ENCODE measurements at regions not wholly inside any gene's neighbourhood (a gene's known extent, or its start where the extent isn't known, plus 50 kb on each side); places are given as distances from the start of the nearest gene placed in this dataset.

DNA sequence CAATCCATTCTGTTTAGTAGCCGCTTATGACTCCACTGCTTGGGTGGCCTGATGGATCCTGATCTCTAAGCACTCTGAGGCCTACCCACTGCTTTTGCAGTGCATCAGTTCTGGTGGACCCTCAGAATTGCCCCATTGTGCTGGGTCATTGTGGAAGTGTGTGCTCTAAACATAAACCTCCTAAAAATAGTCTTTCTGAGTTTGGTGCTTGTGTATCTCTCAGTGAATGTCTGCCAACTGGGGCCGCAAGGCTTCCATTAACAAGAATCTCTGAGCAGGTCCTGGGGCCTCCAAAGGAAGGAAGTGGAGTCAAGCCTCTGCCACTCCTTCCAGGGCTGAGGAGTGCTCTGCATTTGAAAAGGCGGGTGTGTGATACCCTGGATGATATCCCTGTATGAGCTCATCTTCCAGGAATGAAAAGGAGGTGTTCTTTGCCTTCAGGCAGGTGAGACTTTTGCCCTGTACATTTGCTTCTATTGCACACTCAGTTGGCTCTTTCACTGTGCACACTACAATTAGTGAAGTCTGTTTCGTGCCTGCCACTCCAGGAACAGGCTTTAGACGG, 80.0 kb upstream of the CACNA2D3 start:
- Histone ChIP-seq H3K9ac (ENCODE audit: low read length) (no peak overlapping the region), H3K9me3 (ENCODE audit: insufficient read depth, low read depth, low read length) (no peaks in the 10 kb centered on the region), H2AFZ (ENCODE audit: low read depth, low read length) (no peak overlapping the region), H3K27me3 (ENCODE audit: insufficient read depth, low read length) (no peaks in the 10 kb centered on the region), H3K27ac (ENCODE audit: low read depth, low read length) (no peak overlapping the region), H3K4me1 (ENCODE audit: insufficient read depth, low read length) (no peaks in the 10 kb centered on the region), H3K36me3 (ENCODE audit: insufficient read depth, low read length) (no peaks in the 10 kb centered on the region), H3K4me2 (ENCODE audit: low read length) (no peak overlapping the region), H4K20me1 (ENCODE audit: insufficient read depth, low read length) (no peaks in the 10 kb centered on the region), H3K79me2 (ENCODE audit: insufficient read depth, low read length) (no peaks in the 10 kb centered on the region), H3K4me3 (ENCODE audit: insufficient read depth, low read depth, low read length) (no peak overlapping the region)
- no peak for TF ChIP-seq EZH2 (IDR thresholded peaks at IDR 0.05; ENCODE audit: insufficient read depth, low read length)
- TF ChIP-seq, protein P1, sequence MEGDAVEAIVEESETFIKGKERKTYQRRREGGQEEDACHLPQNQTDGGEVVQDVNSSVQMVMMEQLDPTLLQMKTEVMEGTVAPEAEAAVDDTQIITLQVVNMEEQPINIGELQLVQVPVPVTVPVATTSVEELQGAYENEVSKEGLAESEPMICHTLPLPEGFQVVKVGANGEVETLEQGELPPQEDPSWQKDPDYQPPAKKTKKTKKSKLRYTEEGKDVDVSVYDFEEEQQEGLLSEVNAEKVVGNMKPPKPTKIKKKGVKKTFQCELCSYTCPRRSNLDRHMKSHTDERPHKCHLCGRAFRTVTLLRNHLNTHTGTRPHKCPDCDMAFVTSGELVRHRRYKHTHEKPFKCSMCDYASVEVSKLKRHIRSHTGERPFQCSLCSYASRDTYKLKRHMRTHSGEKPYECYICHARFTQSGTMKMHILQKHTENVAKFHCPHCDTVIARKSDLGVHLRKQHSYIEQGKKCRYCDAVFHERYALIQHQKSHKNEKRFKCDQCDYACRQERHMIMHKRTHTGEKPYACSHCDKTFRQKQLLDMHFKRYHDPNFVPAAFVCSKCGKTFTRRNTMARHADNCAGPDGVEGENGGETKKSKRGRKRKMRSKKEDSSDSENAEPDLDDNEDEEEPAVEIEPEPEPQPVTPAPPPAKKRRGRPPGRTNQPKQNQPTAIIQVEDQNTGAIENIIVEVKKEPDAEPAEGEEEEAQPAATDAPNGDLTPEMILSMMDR (IDR thresholded peaks at IDR 0.05; ENCODE audit: insufficient read depth, low read depth, low read length) = no peak
- Mint-ChIP-seq H3K4me1 (ENCODE audit: low read depth, unreplicated experiment) (peaks cover 3% of the 10 kb centered on the region), H3K27ac (ENCODE audit: unreplicated experiment) (no peak overlapping the region), H3K27me3 (ENCODE audit: low read depth, unreplicated experiment) (peaks cover 30% of the 10 kb centered on the region), H3K9me3 (ENCODE audit: unreplicated experiment) (peaks cover 4% of the 10 kb centered on the region), H3K36me3 (ENCODE audit: low read depth, unreplicated experiment) (no peaks in the 10 kb centered on the region), H3K4me3 (ENCODE audit: unreplicated experiment) (no peak overlapping the region)
- no peak for FAIRE-seq
- DNase-seq (ENCODE audit: low read depth) = no peak

DNA sequence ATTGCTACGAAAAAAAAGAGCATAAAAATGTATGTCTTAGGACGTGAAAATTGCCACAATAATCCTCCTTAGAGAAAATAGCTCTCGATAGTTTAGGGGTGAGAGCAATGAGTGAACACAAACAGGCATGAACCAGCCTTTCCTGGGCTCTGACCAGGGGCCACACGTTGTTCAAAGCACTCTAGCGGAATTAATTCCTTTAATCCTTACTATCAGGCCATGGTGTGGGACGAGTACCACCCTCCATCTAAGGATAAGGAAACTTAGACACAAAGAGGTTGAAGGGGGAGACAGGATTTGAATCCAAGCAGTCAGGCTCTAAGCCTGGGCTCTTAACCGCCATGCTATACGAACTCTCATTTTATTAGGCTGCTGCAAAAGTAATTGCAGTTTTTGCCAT, 81.9 kb upstream of the CACNA2D3 start:
- Histone ChIP-seq H3K4me2 (ENCODE audit: low read length) (no peak overlapping the region), H3K9ac (ENCODE audit: low read length) (no peak overlapping the region), H3K36me3 (ENCODE audit: insufficient read depth, low read length) (no peaks in the 10 kb centered on the region), H2AFZ (ENCODE audit: low read depth, low read length) (no peak overlapping the region), H3K4me1 (ENCODE audit: insufficient read depth, low read length) (no peaks in the 10 kb centered on the region), H3K27ac (ENCODE audit: low read depth, low read length) (no peak overlapping the region), H3K27me3 (ENCODE audit: insufficient read depth, low read length) (no peaks in the 10 kb centered on the region), H3K9me3 (ENCODE audit: insufficient read depth, low read depth, low read length) (no peaks in the 10 kb centered on the region), H4K20me1 (ENCODE audit: insufficient read depth, low read length) (no peaks in the 10 kb centered on the region), H3K4me3 (ENCODE audit: insufficient read depth, low read depth, low read length) (no peak overlapping the region), H3K79me2 (ENCODE audit: insufficient read depth, low read length) (no peaks in the 10 kb centered on the region)
- no peak overlapping the region for H3K27ac Mint-ChIP-seq (ENCODE audit: unreplicated experiment)
- peaks cover 28% of the 10 kb centered on the region for H3K27me3 Mint-ChIP-seq (ENCODE audit: low read depth, unreplicated experiment)
- DNase-seq (ENCODE audit: low read depth) = no peak
- H3K36me3 Mint-ChIP-seq (ENCODE audit: low read depth, unreplicated experiment) = no peaks in the 10 kb centered on the region
- H3K4me1 Mint-ChIP-seq (ENCODE audit: low read depth, unreplicated experiment) = no peaks in the 10 kb centered on the region
- H3K4me3 Mint-ChIP-seq (ENCODE audit: unreplicated experiment) = no peak overlapping the region
- TF ChIP-seq, protein P1 (IDR thresholded peaks at IDR 0.05; ENCODE audit: insufficient read depth, low read depth, low read length) = no peak
- TF ChIP-seq EZH2 (IDR thresholded peaks at IDR 0.05; ENCODE audit: insufficient read depth, low read length) = no peak
- H3K9me3 Mint-ChIP-seq (ENCODE audit: unreplicated experiment) = no peaks in the 10 kb centered on the region
- no peak for FAIRE-seq

DNA sequence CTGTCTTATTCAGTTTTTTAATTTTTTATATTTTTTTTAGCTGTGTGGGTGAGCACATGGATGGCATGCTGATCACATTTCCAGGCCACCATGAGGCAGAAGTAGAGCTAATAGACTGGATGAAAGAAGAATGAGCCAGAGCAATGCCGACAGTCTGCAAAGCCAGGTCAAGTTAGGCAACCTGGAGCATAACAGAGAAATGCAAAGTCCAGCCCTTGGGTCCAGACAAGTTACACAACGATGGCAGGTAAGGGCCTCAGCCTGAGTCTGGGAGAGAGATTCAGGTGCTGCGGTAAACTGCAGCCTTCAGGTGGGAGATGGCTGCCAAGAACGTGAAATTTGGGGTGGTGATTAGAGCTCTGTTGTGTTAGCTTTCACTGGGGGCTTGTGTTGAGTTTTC, 84.0 kb upstream of the CACNA2D3 start:
- Histone ChIP-seq H3K27ac (ENCODE audit: low read depth, low read length) (no peak overlapping the region), H3K27me3 (ENCODE audit: insufficient read depth, low read length) (no peaks in the 10 kb centered on the region), H3K9ac (ENCODE audit: low read length) (no peak overlapping the region), H2AFZ (ENCODE audit: low read depth, low read length) (no peak overlapping the region), H3K9me3 (ENCODE audit: insufficient read depth, low read depth, low read length) (no peaks in the 10 kb centered on the region), H3K79me2 (ENCODE audit: insufficient read depth, low read length) (no peaks in the 10 kb centered on the region), H3K4me2 (ENCODE audit: low read length) (no peak overlapping the region), H3K36me3 (ENCODE audit: insufficient read depth, low read length) (no peaks in the 10 kb centered on the region), H4K20me1 (ENCODE audit: insufficient read depth, low read length) (no peaks in the 10 kb centered on the region), H3K4me3 (ENCODE audit: insufficient read depth, low read depth, low read length) (no peak overlapping the region), H3K4me1 (ENCODE audit: insufficient read depth, low read length) (no peaks in the 10 kb centered on the region)
- Mint-ChIP-seq H3K27ac (ENCODE audit: unreplicated experiment) (no peak overlapping the region), H3K36me3 (ENCODE audit: low read depth, unreplicated experiment) (no peaks in the 10 kb centered on the region), H3K4me3 (ENCODE audit: unreplicated experiment) (no peak overlapping the region), H3K27me3 (ENCODE audit: low read depth, unreplicated experiment) (peaks cover 28% of the 10 kb centered on the region), H3K9me3 (ENCODE audit: unreplicated experiment) (no peaks in the 10 kb centered on the region), H3K4me1 (ENCODE audit: low read depth, unreplicated experiment) (no peaks in the 10 kb centered on the region)
- TF ChIP-seq, protein P1 (IDR thresholded peaks at IDR 0.05; ENCODE audit: insufficient read depth, low read depth, low read length) = no peak
- TF ChIP-seq EZH2 (IDR thresholded peaks at IDR 0.05; ENCODE audit: insufficient read depth, low read length) = no peak
- DNase-seq (ENCODE audit: low read depth) = no peak
- FAIRE-seq = no peak

All from astrocyte (in vitro differentiated cells and primary cell).